Type B pancreatic cell (in vitro differentiated cells): ENCODE measurements at regions not wholly inside any gene's neighbourhood (a gene's known extent, or its start where the extent isn't known, plus 50 kb on each side); places are given as distances from the start of the nearest gene placed in this dataset.

ENCODE experiments used
- DNase-seq: peaks from one replicate; pipeline ENCODE4 v3.0.0; 2021; ENCODE audit warnings: mixed read lengths; ENCODE audit not compliant: unreplicated experiment; ENCODE audit errors: extremely low spot score
- H3K27ac Mint-ChIP-seq: 2 replicates; pipeline ENCODE4 v1.8.0; 2021; ENCODE audit warnings: mild to moderate bottlenecking, mixed read lengths
- H3K27me3 Mint-ChIP-seq: 2 replicates; pipeline ENCODE4 v1.8.0; 2021; ENCODE audit warnings: mixed read lengths
- H3K36me3 Mint-ChIP-seq: 2 replicates; pipeline ENCODE4 v1.8.0; 2021; ENCODE audit warnings: mixed read lengths
- H3K4me1 Mint-ChIP-seq: one replicate; pipeline ENCODE4 v1.8.0; 2021; ENCODE audit warnings: mixed read lengths; ENCODE audit not compliant: unreplicated experiment
- H3K4me3 Mint-ChIP-seq: 2 replicates; pipeline ENCODE4 v1.8.0; 2021; ENCODE audit warnings: mild to moderate bottlenecking, mixed read lengths
- H3K9me3 Mint-ChIP-seq: 2 replicates; pipeline ENCODE4 v1.8.0; 2021; ENCODE audit warnings: mixed read lengths
- TF ChIP-seq, protein P1 (sequence below): fragments of 200-600 bp; sonication (generic); conservative IDR thresholded peaks from 2 replicates; pipeline ENCODE4 v1.5.0; 2021; ENCODE audit warnings: antibody characterized with exemption, mild to moderate bottlenecking

DNA sequence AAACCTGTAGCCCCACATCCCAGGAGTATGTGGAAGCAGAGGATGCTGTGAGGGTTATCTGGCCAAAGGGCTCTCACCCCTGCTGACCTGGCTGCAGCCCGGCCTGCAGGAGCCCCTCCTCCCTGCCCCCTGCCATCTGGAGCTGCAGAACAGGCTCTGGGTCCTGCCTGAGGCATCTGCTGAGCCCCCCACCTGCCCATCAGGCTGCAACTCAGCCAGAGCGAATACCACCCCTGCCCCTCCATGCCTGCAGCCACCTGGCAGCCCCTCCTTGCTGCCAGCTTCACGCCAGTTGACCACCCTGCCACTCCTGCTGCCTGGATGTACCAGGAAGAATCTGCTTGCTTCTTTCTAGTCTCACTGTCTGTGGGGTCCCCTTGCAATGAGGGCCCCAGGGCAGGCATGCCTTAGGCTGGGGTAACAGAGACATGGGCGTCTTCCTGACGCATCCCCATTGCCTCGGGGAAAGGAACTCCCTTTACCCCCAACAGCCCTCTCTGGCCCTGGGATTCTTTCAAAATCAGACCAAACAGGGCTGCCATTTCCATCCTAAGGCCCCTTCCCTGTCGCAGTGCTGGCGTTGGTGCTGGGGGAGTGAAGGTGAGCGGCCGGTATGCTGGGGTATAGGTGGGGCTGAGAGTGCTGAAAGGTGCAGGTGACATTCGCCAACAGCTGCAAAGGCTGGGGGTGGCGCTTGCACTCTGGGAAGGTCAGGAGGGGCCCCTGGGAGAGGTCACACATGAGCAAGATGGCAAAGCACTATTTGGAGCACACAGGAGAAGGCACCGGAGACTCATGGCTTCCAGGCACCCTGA, 1334.6 kb downstream of the TBC1D22A start:
- Mint-ChIP-seq H3K27ac (no peak overlapping the region), H3K4me3 (no peak overlapping the region), H3K9me3 (no peaks in the 10 kb centered on the region), H3K36me3 (no peaks in the 10 kb centered on the region), H3K4me1 (no peaks in the 10 kb centered on the region), H3K27me3 (peaks cover 21% of the 10 kb centered on the region)
- no peak for DNase-seq
- TF ChIP-seq, protein P1, sequence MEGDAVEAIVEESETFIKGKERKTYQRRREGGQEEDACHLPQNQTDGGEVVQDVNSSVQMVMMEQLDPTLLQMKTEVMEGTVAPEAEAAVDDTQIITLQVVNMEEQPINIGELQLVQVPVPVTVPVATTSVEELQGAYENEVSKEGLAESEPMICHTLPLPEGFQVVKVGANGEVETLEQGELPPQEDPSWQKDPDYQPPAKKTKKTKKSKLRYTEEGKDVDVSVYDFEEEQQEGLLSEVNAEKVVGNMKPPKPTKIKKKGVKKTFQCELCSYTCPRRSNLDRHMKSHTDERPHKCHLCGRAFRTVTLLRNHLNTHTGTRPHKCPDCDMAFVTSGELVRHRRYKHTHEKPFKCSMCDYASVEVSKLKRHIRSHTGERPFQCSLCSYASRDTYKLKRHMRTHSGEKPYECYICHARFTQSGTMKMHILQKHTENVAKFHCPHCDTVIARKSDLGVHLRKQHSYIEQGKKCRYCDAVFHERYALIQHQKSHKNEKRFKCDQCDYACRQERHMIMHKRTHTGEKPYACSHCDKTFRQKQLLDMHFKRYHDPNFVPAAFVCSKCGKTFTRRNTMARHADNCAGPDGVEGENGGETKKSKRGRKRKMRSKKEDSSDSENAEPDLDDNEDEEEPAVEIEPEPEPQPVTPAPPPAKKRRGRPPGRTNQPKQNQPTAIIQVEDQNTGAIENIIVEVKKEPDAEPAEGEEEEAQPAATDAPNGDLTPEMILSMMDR: no peak

DNA sequence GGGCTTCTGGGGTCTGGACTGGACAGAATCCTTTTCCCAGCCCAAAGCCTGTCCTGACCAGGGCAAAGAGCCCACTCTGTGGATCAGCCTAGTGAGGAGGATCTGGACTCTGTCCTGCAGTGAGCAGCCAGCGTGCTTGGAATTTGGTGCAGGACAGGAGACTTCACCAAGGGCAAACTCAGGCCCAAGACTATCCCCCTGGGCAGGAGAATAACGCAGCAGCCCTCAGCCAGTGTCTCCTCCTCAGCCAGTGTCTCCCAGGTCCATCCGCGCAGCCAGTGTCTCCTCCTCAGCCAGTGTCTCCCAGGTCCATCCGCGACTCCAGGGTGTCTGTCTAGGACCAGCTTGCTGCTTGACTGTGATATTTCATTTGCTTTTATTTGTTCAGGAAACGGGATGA, 1334.0 kb downstream of the TBC1D22A start:
- Mint-ChIP-seq H3K4me1 (no peaks in the 10 kb centered on the region), H3K4me3 (no peak overlapping the region), H3K36me3 (no peaks in the 10 kb centered on the region), H3K9me3 (no peaks in the 10 kb centered on the region), H3K27ac (no peak overlapping the region), H3K27me3 (peaks cover 19% of the 10 kb centered on the region)
- DNase-seq: no peak
- TF ChIP-seq, protein P1: no peak

DNA sequence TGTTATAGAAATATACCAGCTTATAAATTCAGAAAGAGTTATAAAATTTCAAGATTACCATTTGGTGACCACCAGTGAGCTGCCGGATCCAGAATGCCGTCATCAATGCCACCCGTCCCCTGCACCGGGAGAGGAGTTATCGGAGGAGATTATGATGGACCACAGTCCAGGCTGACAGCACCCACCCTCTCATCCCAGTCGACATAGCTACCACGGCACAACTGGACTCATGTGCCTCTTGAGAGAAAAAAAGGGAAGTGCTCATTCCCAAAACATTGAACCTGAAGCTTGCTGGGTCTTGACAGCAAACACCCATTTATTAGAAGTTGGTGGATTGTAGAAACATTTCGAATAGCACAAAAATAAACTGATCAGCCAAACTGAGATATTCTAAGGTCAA, 1331.5 kb downstream of the TBC1D22A start:
- H3K27me3 Mint-ChIP-seq: peaks cover 14% of the 10 kb centered on the region
- DNase-seq: no peak
- H3K36me3 Mint-ChIP-seq: no peaks in the 10 kb centered on the region
- peaks cover 4% of the 10 kb centered on the region for H3K4me1 Mint-ChIP-seq
- H3K27ac Mint-ChIP-seq: no peak overlapping the region
- TF ChIP-seq, protein P1: no peak
- H3K9me3 Mint-ChIP-seq: no peaks in the 10 kb centered on the region
- H3K4me3 Mint-ChIP-seq: no peak overlapping the region

DNA sequence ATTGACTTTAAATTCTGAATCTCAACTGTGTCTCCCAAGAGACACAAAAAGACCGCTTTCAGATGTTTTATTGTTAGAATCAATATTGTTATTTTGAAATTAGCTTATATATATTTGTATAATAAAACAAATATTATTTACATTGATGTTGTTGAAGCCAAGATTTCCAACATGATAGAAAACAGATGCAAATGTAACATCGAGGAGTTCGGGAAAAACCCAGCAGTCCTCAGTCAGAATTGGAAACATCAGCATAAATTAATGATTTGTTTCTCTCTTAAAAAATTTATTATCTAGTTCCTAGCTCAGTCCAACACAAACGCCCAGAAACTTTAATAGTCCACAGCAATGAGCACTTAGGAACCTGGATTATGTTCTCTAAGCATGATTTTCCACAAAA, 1330.4 kb downstream of the TBC1D22A start:
- Mint-ChIP-seq H3K27me3 (peaks cover 10% of the 10 kb centered on the region), H3K4me3 (no peak overlapping the region), H3K4me1 (peaks cover 4% of the 10 kb centered on the region), H3K9me3 (no peaks in the 10 kb centered on the region), H3K27ac (no peak overlapping the region), H3K36me3 (no peaks in the 10 kb centered on the region)
- DNase-seq: no peak
- TF ChIP-seq, protein P1: no peak

DNA sequence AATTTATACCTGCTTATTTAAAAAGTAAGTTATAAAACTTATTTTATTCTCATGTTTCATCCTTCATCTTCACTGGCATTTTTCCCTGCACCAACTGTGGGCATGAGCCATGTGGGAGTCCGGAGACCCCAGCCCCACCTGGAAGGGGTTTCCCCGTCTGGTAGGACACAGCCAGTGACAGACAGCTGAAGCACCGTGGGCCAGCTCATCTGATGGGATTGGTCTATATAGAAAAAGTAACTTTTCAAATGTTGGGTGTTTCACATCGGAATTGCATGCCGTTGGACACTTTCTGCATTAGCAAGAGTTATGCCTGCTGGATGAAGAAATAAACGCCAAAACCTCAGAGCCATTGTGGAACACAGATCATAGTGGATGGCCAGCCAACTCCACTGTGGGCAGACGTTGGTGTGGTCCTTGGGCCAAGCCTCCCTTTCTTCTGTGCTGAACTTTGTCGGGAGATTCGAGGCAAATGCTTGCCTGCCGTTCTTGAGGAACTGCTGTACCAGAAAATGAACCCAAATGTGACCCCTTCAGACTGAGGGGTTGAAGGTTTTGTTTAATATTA, 1329.3 kb downstream of the TBC1D22A start:
- Mint-ChIP-seq H3K27ac (no peak overlapping the region), H3K4me3 (no peak overlapping the region), H3K27me3 (peaks cover 8% of the 10 kb centered on the region), H3K4me1 (peaks cover 4% of the 10 kb centered on the region), H3K36me3 (no peaks in the 10 kb centered on the region), H3K9me3 (no peaks in the 10 kb centered on the region)
- TF ChIP-seq, protein P1: no peak
- DNase-seq: no peak
